HepG2 (cell line): ENCODE measurements at regions not wholly inside any gene's neighbourhood (a gene's known extent, or its start where the extent isn't known, plus 50 kb on each side); places are given as distances from the start of the nearest gene placed in this dataset.

Source experiments
- ATF7-NPFF ChIP-seq: sonication (generic); formaldehyde crosslinking; IDR thresholded peaks from 2 replicates; pipeline ENCODE4 v1.8.1; 2023; ENCODE audit warnings: mild to moderate bottlenecking, low read depth, missing genetic modification reagents, moderate library complexity
- ETV6 ChIP-seq: sonication (generic); formaldehyde crosslinking; conservative IDR thresholded peaks from 2 replicates; pipeline ENCODE4 v1.4.0; 2020; ENCODE audit warnings: missing genetic modification reagents
- GPN1 ChIP-seq: sonication (generic); formaldehyde crosslinking; IDR thresholded peaks from 2 replicates; pipeline ENCODE4 v1.5.1; 2020; ENCODE audit warnings: missing genetic modification reagents, borderline replicate concordance
- MAZ ChIP-seq, 2 experiments: sonication (generic) in 1 of 2; formaldehyde crosslinking in 1 of 2; IDR thresholded peaks; 2 replicates each; pipeline versions ENCODE4 v1.5.0 to v1.6.1; 2012 to 2020; ENCODE audit warnings: low read depth in 2 of 2, mild to moderate bottlenecking in 2 of 2, borderline replicate concordance in 1 of 2, improper control_type of control experiment in 1 of 2, low read length in 1 of 2, missing genetic modification reagents in 1 of 2, moderate library complexity in 1 of 2
- MED1 ChIP-seq: sonication (generic); formaldehyde crosslinking; IDR thresholded peaks from 2 replicates; pipeline ENCODE4 v1.4.0; 2020; ENCODE audit warnings: missing genetic modification reagents
- NCOA5 ChIP-seq: sonication (generic); formaldehyde crosslinking; IDR thresholded peaks from 2 replicates; pipeline ENCODE4 v1.4.0; 2020; ENCODE audit warnings: missing genetic modification reagents
- NFKBIZ ChIP-seq: IDR thresholded peaks from 2 replicates; pipeline ENCODE4 v1.6.1; 2018; ENCODE audit warnings: missing genetic modification reagents, missing compliant biosample characterization
- ONECUT2 ChIP-seq: sonication (generic); formaldehyde crosslinking; IDR thresholded peaks from 2 replicates; pipeline ENCODE4 v1.4.0; 2020; ENCODE audit warnings: missing genetic modification reagents
- PHB2 ChIP-seq: fragments of 450-650 bp; IDR thresholded peaks from 2 replicates; pipeline ENCODE4 v1.6.1; 2018; ENCODE audit not compliant: partially characterized antibody
- RERE ChIP-seq: IDR thresholded peaks from 2 replicates; pipeline ENCODE4 v1.6.1; 2016; ENCODE audit warnings: low read depth, missing genetic modification reagents, missing compliant biosample characterization
- SAP130 ChIP-seq: IDR thresholded peaks from 2 replicates; pipeline ENCODE4 v1.6.1; 2016; ENCODE audit warnings: low read depth
- ZFX ChIP-seq: sonication (generic); formaldehyde crosslinking; IDR thresholded peaks from 2 replicates; pipeline ENCODE4 v1.4.0; 2020; ENCODE audit warnings: mild to moderate bottlenecking, low read depth, missing genetic modification reagents, moderate library complexity
- ZNF20 ChIP-seq: sonication (generic); formaldehyde crosslinking; IDR thresholded peaks from 2 replicates; pipeline ENCODE4 v1.4.0; 2020; ENCODE audit warnings: mild to moderate bottlenecking, moderate library complexity, missing genetic modification reagents
- ZNF3 ChIP-seq: IDR thresholded peaks from 2 replicates; pipeline ENCODE4 v1.7.0; 2017; ENCODE audit warnings: inconsistent platforms
- ZNF407 ChIP-seq: sonication (generic); formaldehyde crosslinking; IDR thresholded peaks from one replicate; pipeline ENCODE4 v1.5.1; 2020; ENCODE audit warnings: mild to moderate bottlenecking, missing genetic modification reagents; ENCODE audit errors: not compliant biosample characterization
- ZNF577 ChIP-seq: sonication (generic); formaldehyde crosslinking; IDR thresholded peaks from 2 replicates; pipeline ENCODE4 v1.4.0; 2020; ENCODE audit warnings: mild to moderate bottlenecking, low read depth, missing genetic modification reagents, borderline replicate concordance
- ZNF7 ChIP-seq: IDR thresholded peaks from 2 replicates; pipeline ENCODE4 v1.6.1; 2016; ENCODE audit warnings: missing biosample characterization, missing genetic modification reagents

GRCh38 chr1:59146651-59147358 is 150.1 kb upstream of the FGGY start (continued):
- no peak for TF ChIP-seq ZNF407 (CRISPR knock-in tag)
- no peak for TF ChIP-seq RERE
- TF ChIP-seq SAP130 (CRISPR knock-in tag): no peak; the same call in 1 of the 2 replicates
- no peak for TF ChIP-seq ONECUT2 (CRISPR knock-in tag)
- TF ChIP-seq ATF7-NPFF (CRISPR knock-in tag): no peak
- TF ChIP-seq ZNF577: no peak
- no peak for TF ChIP-seq ZNF3
- no peak for TF ChIP-seq MAZ (IDR thresholded peaks at IDR 0.05; ENCODE audit: borderline replicate concordance, low read depth, low read length)
- 0 out of 2 replicates have a peak, but pooled peaks have one; percentile 56 for TF ChIP-seq MAZ (CRISPR knock-in tag; IDR thresholded peaks at IDR 0.05; ENCODE audit: low read depth)
- TF ChIP-seq ETV6 (CRISPR knock-in tag): 0 out of 2 replicates have a peak, but pooled peaks have one; percentile 34
- no peak for TF ChIP-seq ZNF20 (CRISPR knock-in tag)
- TF ChIP-seq MED1 (CRISPR knock-in tag): peak; percentile 47; the same call in 1 of the 2 replicates
- no peak for TF ChIP-seq ZNF7 (CRISPR knock-in tag)
- no peak for TF ChIP-seq GPN1 (CRISPR knock-in tag)
- no peak for TF ChIP-seq PHB2
- no peak for TF ChIP-seq NCOA5 (CRISPR knock-in tag)
- peak; percentile 62; the same call in 1 of the 2 replicates for TF ChIP-seq ZFX
- no peak for TF ChIP-seq NFKBIZ
